MCF 10A (cell line): ENCODE measurements at regions not wholly inside any gene's neighbourhood (a gene's known extent, or its start where the extent isn't known, plus 50 kb on each side); places are given as distances from the start of the nearest gene placed in this dataset.

Source experiments
- BruUV-seq: library from RNA; stranded (reverse); fragments of 400-500 nt; replicated peaks from 2 replicates; lab custom pipeline; 2021; lab: Mats Ljungman, UMichigan
- CTCF ChIA-PET: fragments of 300-600 bp; sonication (Branson Sonifier 250); formaldehyde crosslinking; extraction: SDS; loops from one replicate; lab custom pipeline; 2021; ENCODE audit warnings: antibody characterized with exemption, inconsistent platforms; lab: Yijun Ruan, JAX
- POLR2A ChIA-PET: fragments of 300-600, 350-650 bp; sonication (Branson Sonifier 250); formaldehyde crosslinking; extraction: SDS; loops from one replicate; lab custom pipeline; 2020; ENCODE audit warnings: antibody characterized with exemption, inconsistent platforms; lab: Yijun Ruan, JAX
- DNase-seq: peaks from one replicate; pipeline ENCODE4 v3.0.0-alpha.2; 2018; ENCODE audit not compliant: unreplicated experiment
- H3K27ac Mint-ChIP-seq: one replicate; pipeline ENCODE4 v1.8.0; 2022; ENCODE audit warnings: mild to moderate bottlenecking, low read depth, mixed read lengths; ENCODE audit not compliant: unreplicated experiment
- H3K27me3 Mint-ChIP-seq: one replicate; pipeline ENCODE4 v1.8.0; 2022; ENCODE audit warnings: mixed read lengths; ENCODE audit not compliant: insufficient read depth, unreplicated experiment
- H3K36me3 Mint-ChIP-seq: one replicate; pipeline ENCODE4 v1.8.0; 2022; ENCODE audit warnings: mild to moderate bottlenecking, moderate library complexity, mixed read lengths; ENCODE audit not compliant: insufficient read depth, unreplicated experiment
- H3K4me1 Mint-ChIP-seq: one replicate; pipeline ENCODE4 v1.8.0; 2022; ENCODE audit warnings: mixed read lengths; ENCODE audit not compliant: insufficient read depth, unreplicated experiment
- H3K4me3 Mint-ChIP-seq: one replicate; pipeline ENCODE4 v1.8.0; 2022; ENCODE audit warnings: mild to moderate bottlenecking, moderate library complexity, mixed read lengths; ENCODE audit not compliant: unreplicated experiment
- H3K9me3 Mint-ChIP-seq: one replicate; pipeline ENCODE4 v1.8.0; 2022; ENCODE audit warnings: mixed read lengths; ENCODE audit not compliant: unreplicated experiment
- intact Hi-C: fragments of 100-400 bp; cut with micrococcal nuclease; formaldehyde crosslinking; loops from 2 replicates; pipeline ENCODE4 v1.14.1; 2022
- TF ChIP-seq, protein P1 (sequence below): fragments of 200-600 bp; IDR thresholded peaks from one replicate; pipeline ENCODE4 v1.8.0; 2022; ENCODE audit warnings: antibody characterized with exemption, mild to moderate bottlenecking; ENCODE audit not compliant: unreplicated experiment

- Mint-ChIP-seq H3K9me3 (no peaks in the 10 kb centered on the region), H3K4me3 (no peak overlapping the region), H3K27me3 (no peaks in the 10 kb centered on the region), H3K4me1 (peaks cover 5% of the 10 kb centered on the region), H3K36me3 (no peaks in the 10 kb centered on the region), H3K27ac (no peak overlapping the region)
- CTCF ChIA-PET, result interaction anchor here (0.5 to 2.5 kb wide), 5 partner anchors 19 to 441 kb away, joined by 3 to 10 read pairs (median 3); no protein-coding TSS in a partner anchor
- POLR2A ChIA-PET, result no interaction called here
- no TSS peak for BruUV-seq
- intact Hi-C loops, result loop anchor here (5.0 kb wide), 1 partner anchor 158 kb away; no protein-coding TSS in a partner anchor
- TF ChIP-seq, protein P1, sequence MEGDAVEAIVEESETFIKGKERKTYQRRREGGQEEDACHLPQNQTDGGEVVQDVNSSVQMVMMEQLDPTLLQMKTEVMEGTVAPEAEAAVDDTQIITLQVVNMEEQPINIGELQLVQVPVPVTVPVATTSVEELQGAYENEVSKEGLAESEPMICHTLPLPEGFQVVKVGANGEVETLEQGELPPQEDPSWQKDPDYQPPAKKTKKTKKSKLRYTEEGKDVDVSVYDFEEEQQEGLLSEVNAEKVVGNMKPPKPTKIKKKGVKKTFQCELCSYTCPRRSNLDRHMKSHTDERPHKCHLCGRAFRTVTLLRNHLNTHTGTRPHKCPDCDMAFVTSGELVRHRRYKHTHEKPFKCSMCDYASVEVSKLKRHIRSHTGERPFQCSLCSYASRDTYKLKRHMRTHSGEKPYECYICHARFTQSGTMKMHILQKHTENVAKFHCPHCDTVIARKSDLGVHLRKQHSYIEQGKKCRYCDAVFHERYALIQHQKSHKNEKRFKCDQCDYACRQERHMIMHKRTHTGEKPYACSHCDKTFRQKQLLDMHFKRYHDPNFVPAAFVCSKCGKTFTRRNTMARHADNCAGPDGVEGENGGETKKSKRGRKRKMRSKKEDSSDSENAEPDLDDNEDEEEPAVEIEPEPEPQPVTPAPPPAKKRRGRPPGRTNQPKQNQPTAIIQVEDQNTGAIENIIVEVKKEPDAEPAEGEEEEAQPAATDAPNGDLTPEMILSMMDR, result no peak
- DNase-seq, result no peak
Observed at GRCh38 chr20:39424962-39425678, 463.0 kb downstream of the DHX35 start.

GRCh38 chr20:39421571-39422105 lies 459.5 kb downstream of the DHX35 start:
- H3K27ac Mint-ChIP-seq, result peak overlapping the region; percentile 3
- intact Hi-C loops, result no loop called here
- CTCF ChIA-PET, result interaction anchor here (0.6 to 2.0 kb wide), 5 partner anchors 8 to 310 kb away, joined by 3 to 8 read pairs (median 4); no protein-coding TSS in a partner anchor
- no peaks in the 10 kb centered on the region for H3K27me3 Mint-ChIP-seq
- peaks cover 5% of the 10 kb centered on the region for H3K4me1 Mint-ChIP-seq
- H3K4me3 Mint-ChIP-seq, result no peak overlapping the region
- no peak for DNase-seq
- POLR2A ChIA-PET, result interaction anchor here (0.6 kb wide), 2 partner anchors 17 to 94 kb away, joined by 3 to 6 read pairs; no protein-coding TSS in a partner anchor
- BruUV-seq, result no TSS peak
- TF ChIP-seq, protein P1, result no peak
- H3K9me3 Mint-ChIP-seq, result no peaks in the 10 kb centered on the region
- H3K36me3 Mint-ChIP-seq, result no peaks in the 10 kb centered on the region

GRCh38 chr20:39412091-39412490 lies 449.9 kb downstream of the DHX35 start:
- ChIA-PET POLR2A (interaction anchor here (0.6 kb wide), 1 partner anchor 100 kb away, joined by 4 read pairs; no protein-coding TSS in a partner anchor), CTCF (no interaction called here)
- H3K36me3 Mint-ChIP-seq, result no peaks in the 10 kb centered on the region
- intact Hi-C loops, result no loop called here
- peaks cover 12% of the 10 kb centered on the region for H3K27me3 Mint-ChIP-seq
- TF ChIP-seq, protein P1, result no peak
- H3K4me3 Mint-ChIP-seq, result no peak overlapping the region
- DNase-seq, result no peak
- H3K4me1 Mint-ChIP-seq, result no peaks in the 10 kb centered on the region
- H3K27ac Mint-ChIP-seq, result no peak overlapping the region
- no TSS peak for BruUV-seq
- no peaks in the 10 kb centered on the region for H3K9me3 Mint-ChIP-seq

DNA sequence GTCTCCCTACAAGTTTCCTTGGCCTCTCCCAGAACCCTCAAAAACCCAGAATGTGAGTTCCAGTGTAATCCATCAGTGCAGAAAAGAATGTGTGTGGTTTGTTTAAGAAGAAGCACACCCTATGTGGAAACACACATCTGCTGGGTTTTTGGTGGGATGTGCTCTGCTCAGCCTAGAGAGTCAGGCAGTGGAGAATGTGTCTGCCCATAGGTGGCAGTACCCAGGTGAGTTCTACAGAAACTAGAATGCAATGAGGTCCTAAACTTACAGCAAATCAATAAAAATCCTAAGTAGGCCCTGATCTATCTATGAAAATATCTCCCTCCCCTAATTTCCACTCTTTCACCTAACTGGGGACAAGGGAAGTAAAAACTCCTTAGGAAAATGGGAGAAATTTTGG lies 437.3 kb downstream of the DHX35 start:
- Mint-ChIP-seq H3K4me3 (no peak overlapping the region), H3K27ac (no peak overlapping the region), H3K36me3 (no peaks in the 10 kb centered on the region), H3K4me1 (peaks cover 5% of the 10 kb centered on the region), H3K27me3 (peaks cover 14% of the 10 kb centered on the region), H3K9me3 (no peaks in the 10 kb centered on the region)
- intact Hi-C loops, result no loop called here
- BruUV-seq, result no TSS peak
- DNase-seq, result no peak
- CTCF ChIA-PET, result interaction anchor here (0.6 kb wide), 1 partner anchor 1565 kb away, joined by 3 read pairs; no protein-coding TSS in a partner anchor
- POLR2A ChIA-PET, result no interaction called here
- TF ChIP-seq, protein P1, result no peak
